ENCODE measurements at regions not wholly inside any gene's neighbourhood (a gene's known extent, or its start where the extent isn't known, plus 50 kb on each side); places are given as distances from the start of the nearest gene placed in this dataset.

GRCh38 chr10:126722726-126723125 lies 52.2 kb upstream of the C10orf90 start:
- Mint-ChIP-seq H3K36me3 (no peaks in the 10 kb centered on the region), H3K27ac (no peak overlapping the region), H3K9me3 (peaks cover 4% of the 10 kb centered on the region), H3K4me1 (no peaks in the 10 kb centered on the region), H3K4me3 (no peak overlapping the region)
- ATAC-seq (no peak), DNase-seq (ENCODE audit: low spot score in 2 of 2) (no peak)

GRCh38 chr10:126723226-126723625 lies 52.7 kb upstream of the C10orf90 start:
- no peaks in the 10 kb centered on the region for H3K4me1 Mint-ChIP-seq
- H3K36me3 Mint-ChIP-seq: no peaks in the 10 kb centered on the region
- DNase-seq (ENCODE audit: low spot score in 2 of 2) (no peak), ATAC-seq (no peak)
- no peak overlapping the region for H3K4me3 Mint-ChIP-seq
- no peak overlapping the region for H3K27ac Mint-ChIP-seq
- H3K9me3 Mint-ChIP-seq: peaks cover 4% of the 10 kb centered on the region

GRCh38 chr10:126729314-126729870 lies 58.9 kb upstream of the C10orf90 start:
- ATAC-seq: no peak
- no peaks in the 10 kb centered on the region for H3K36me3 Mint-ChIP-seq
- DNase-seq (ENCODE audit: low spot score in 2 of 2): no peak
- no peaks in the 10 kb centered on the region for H3K4me1 Mint-ChIP-seq
- no peaks in the 10 kb centered on the region for H3K9me3 Mint-ChIP-seq
- no peak overlapping the region for H3K27ac Mint-ChIP-seq
- no peak overlapping the region for H3K4me3 Mint-ChIP-seq

- peak; percentile 58 for ATAC-seq
- Mint-ChIP-seq H3K27ac (no peak overlapping the region), H3K4me3 (no peak overlapping the region), H3K4me1 (no peaks in the 10 kb centered on the region), H3K36me3 (no peaks in the 10 kb centered on the region), H3K9me3 (no peaks in the 10 kb centered on the region)
- no peak for DNase-seq (ENCODE audit: low spot score in 2 of 2)
Observed at GRCh38 chr10:126730856-126731609, 60.5 kb upstream of the C10orf90 start.

- H3K4me1 Mint-ChIP-seq: no peaks in the 10 kb centered on the region
- H3K36me3 Mint-ChIP-seq: no peaks in the 10 kb centered on the region
- no peak for DNase-seq (ENCODE audit: low spot score in 2 of 2)
- H3K27ac Mint-ChIP-seq: no peak overlapping the region
- ATAC-seq: no peak
- no peak overlapping the region for H3K4me3 Mint-ChIP-seq
- H3K9me3 Mint-ChIP-seq: no peaks in the 10 kb centered on the region
Observed at GRCh38 chr10:126731610-126731990, 61.1 kb upstream of the C10orf90 start.

GRCh38 chr10:126732308-126732707 lies 61.8 kb upstream of the C10orf90 start:
- H3K4me3 Mint-ChIP-seq: no peak overlapping the region

GRCh38 chr10:126732868-126733267 lies 62.4 kb upstream of the C10orf90 start:
- Mint-ChIP-seq H3K27ac (no peak overlapping the region), H3K9me3 (no peaks in the 10 kb centered on the region)
- ATAC-seq: no peak

More at GRCh38 chr10:126732308-126732707, 61.8 kb upstream of the C10orf90 start:
- Mint-ChIP-seq H3K9me3 (no peaks in the 10 kb centered on the region), H3K27ac (no peak overlapping the region), H3K4me1 (no peaks in the 10 kb centered on the region), H3K36me3 (no peaks in the 10 kb centered on the region)
- ATAC-seq (no peak), DNase-seq (ENCODE audit: low spot score in 2 of 2) (no peak)

GRCh38 chr10:126734015-126734414 lies 63.5 kb upstream of the C10orf90 start:
- Mint-ChIP-seq H3K27ac (no peak overlapping the region), H3K36me3 (no peaks in the 10 kb centered on the region), H3K9me3 (no peaks in the 10 kb centered on the region), H3K4me3 (no peak overlapping the region), H3K4me1 (no peaks in the 10 kb centered on the region)
- DNase-seq (ENCODE audit: low spot score in 2 of 2): no peak
- no peak for ATAC-seq

More at GRCh38 chr10:126732868-126733267, 62.4 kb upstream of the C10orf90 start:
- no peaks in the 10 kb centered on the region for H3K36me3 Mint-ChIP-seq
- H3K4me1 Mint-ChIP-seq: no peaks in the 10 kb centered on the region
- H3K4me3 Mint-ChIP-seq: no peak overlapping the region
- DNase-seq (ENCODE audit: low spot score in 2 of 2): no peak

GRCh38 chr10:126734967-126735366 lies 64.5 kb upstream of the C10orf90 start:
- Mint-ChIP-seq H3K4me3 (no peak overlapping the region), H3K4me1 (no peaks in the 10 kb centered on the region), H3K36me3 (no peaks in the 10 kb centered on the region), H3K9me3 (no peaks in the 10 kb centered on the region), H3K27ac (no peak overlapping the region)
- DNase-seq (ENCODE audit: low spot score in 2 of 2) (no peak), ATAC-seq (no peak)

GRCh38 chr10:126736142-126736541 lies 65.6 kb upstream of the C10orf90 start:
- no peaks in the 10 kb centered on the region for H3K36me3 Mint-ChIP-seq
- no peak overlapping the region for H3K27ac Mint-ChIP-seq

GRCh38 chr10:126736727-126737126 lies 66.2 kb upstream of the C10orf90 start:
- Mint-ChIP-seq H3K9me3 (no peaks in the 10 kb centered on the region), H3K4me1 (no peaks in the 10 kb centered on the region), H3K4me3 (no peak overlapping the region), H3K36me3 (no peaks in the 10 kb centered on the region), H3K27ac (no peak overlapping the region)
- ATAC-seq (no peak), DNase-seq (ENCODE audit: low spot score in 2 of 2) (no peak)

More at GRCh38 chr10:126736142-126736541, 65.6 kb upstream of the C10orf90 start:
- H3K4me1 Mint-ChIP-seq: no peaks in the 10 kb centered on the region
- H3K9me3 Mint-ChIP-seq: no peaks in the 10 kb centered on the region
- DNase-seq (ENCODE audit: low spot score in 2 of 2) (no peak), ATAC-seq (no peak)
- H3K4me3 Mint-ChIP-seq: no peak overlapping the region

GRCh38 chr10:126738001-126738400 lies 67.5 kb upstream of the C10orf90 start:
- ATAC-seq: no peak
- no peak overlapping the region for H3K4me3 Mint-ChIP-seq

GRCh38 chr10:126744571-126744970 lies 74.1 kb upstream of the C10orf90 start:
- H3K9me3 Mint-ChIP-seq: no peaks in the 10 kb centered on the region
- H3K4me1 Mint-ChIP-seq: no peaks in the 10 kb centered on the region
- H3K27ac Mint-ChIP-seq: no peak overlapping the region
- ATAC-seq (no peak), DNase-seq (ENCODE audit: low spot score in 2 of 2) (no peak)
- H3K36me3 Mint-ChIP-seq: no peaks in the 10 kb centered on the region
- H3K4me3 Mint-ChIP-seq: no peak overlapping the region

More at GRCh38 chr10:126738001-126738400, 67.5 kb upstream of the C10orf90 start:
- no peak for DNase-seq (ENCODE audit: low spot score in 2 of 2)
- H3K36me3 Mint-ChIP-seq: no peaks in the 10 kb centered on the region
- no peaks in the 10 kb centered on the region for H3K9me3 Mint-ChIP-seq
- no peak overlapping the region for H3K27ac Mint-ChIP-seq
- no peaks in the 10 kb centered on the region for H3K4me1 Mint-ChIP-seq

GRCh38 chr10:126749015-126749655 lies 78.6 kb upstream of the C10orf90 start:
- Mint-ChIP-seq H3K4me3 (no peak overlapping the region), H3K9me3 (no peaks in the 10 kb centered on the region), H3K27ac (no peak overlapping the region), H3K36me3 (no peaks in the 10 kb centered on the region), H3K4me1 (no peaks in the 10 kb centered on the region)
- peak; percentile 89 for ATAC-seq
- peak; percentile 52 to 57 for DNase-seq (ENCODE audit: low spot score in 2 of 2)

GRCh38 chr10:126754966-126755365 lies 84.5 kb upstream of the C10orf90 start:
- H3K4me1 Mint-ChIP-seq: no peaks in the 10 kb centered on the region
- ATAC-seq (no peak), DNase-seq (ENCODE audit: low spot score in 2 of 2) (no peak)
- H3K27ac Mint-ChIP-seq: no peak overlapping the region
- H3K9me3 Mint-ChIP-seq: no peaks in the 10 kb centered on the region
- no peaks in the 10 kb centered on the region for H3K36me3 Mint-ChIP-seq
- H3K4me3 Mint-ChIP-seq: no peak overlapping the region

GRCh38 chr10:126758867-126759266 lies 88.4 kb upstream of the C10orf90 start:
- DNase-seq (ENCODE audit: low spot score in 2 of 2): no peak
- no peak overlapping the region for H3K4me3 Mint-ChIP-seq
- no peaks in the 10 kb centered on the region for H3K36me3 Mint-ChIP-seq
- no peaks in the 10 kb centered on the region for H3K4me1 Mint-ChIP-seq
- H3K27ac Mint-ChIP-seq: no peak overlapping the region
- ATAC-seq: no peak
- H3K9me3 Mint-ChIP-seq: peaks cover 4% of the 10 kb centered on the region

Data from stimulated activated effector memory CD8-positive, alpha-beta T cell treated with anti-CD3 and anti-CD28 coated beads, Interleukin-12 subunit alpha, Interleukin-12 subunit beta, amount 100 ng/mL, for 72 hours (primary cell).